ENCODE measurements at regions not wholly inside any gene's neighbourhood (a gene's known extent, or its start where the extent isn't known, plus 50 kb on each side); places are given as distances from the start of the nearest gene placed in this dataset.

GRCh38 chr6:14945461-14946185 lies 300.2 kb upstream of the JARID2 start:
- Mint-ChIP-seq H3K27me3 (ENCODE audit: low read depth) (no peaks in the 10 kb centered on the region), H3K9me3 (no peaks in the 10 kb centered on the region), H3K4me1 (ENCODE audit: low read depth) (peaks cover 11% of the 10 kb centered on the region), H3K4me3 (no peak overlapping the region), H3K27ac (no peak overlapping the region), H3K36me3 (ENCODE audit: insufficient read depth in 2 of 2) (peaks cover 0 to 3% of the 10 kb centered on the region in 2 donors)
- DNase-seq, result no peak
- ATAC-seq (replicated peaks in 1 of 2), result no peak

GRCh38 chr6:14946753-14947152 lies 299.1 kb upstream of the JARID2 start:
- DNase-seq (no peak), ATAC-seq (replicated peaks in 1 of 2) (no peak)
- Mint-ChIP-seq H3K36me3 (ENCODE audit: insufficient read depth in 2 of 2) (peaks cover 0 to 3% of the 10 kb centered on the region in 2 donors), H3K27ac (no peak overlapping the region), H3K9me3 (no peaks in the 10 kb centered on the region), H3K4me3 (no peak overlapping the region), H3K4me1 (ENCODE audit: low read depth) (peaks cover 11% of the 10 kb centered on the region), H3K27me3 (ENCODE audit: low read depth) (no peaks in the 10 kb centered on the region)

- DNase-seq (no peak), ATAC-seq (replicated peaks in 1 of 2) (no peak)
- H3K9me3 Mint-ChIP-seq, result no peaks in the 10 kb centered on the region
- H3K36me3 Mint-ChIP-seq (ENCODE audit: insufficient read depth in 2 of 2), result peaks cover under 1 to 2% of the 10 kb centered on the region in 2 donors
- no peaks in the 10 kb centered on the region for H3K27me3 Mint-ChIP-seq (ENCODE audit: low read depth)
- no peak overlapping the region for H3K27ac Mint-ChIP-seq
- no peak overlapping the region for H3K4me3 Mint-ChIP-seq
- peaks cover 10% of the 10 kb centered on the region for H3K4me1 Mint-ChIP-seq (ENCODE audit: low read depth)
These were observed 297.2 kb upstream of the JARID2 start for GRCh38 chr6:14948586-14949245.

- no peak overlapping the region for H3K4me3 Mint-ChIP-seq
- DNase-seq (no peak), ATAC-seq (replicated peaks in 1 of 2) (no peak)
- H3K27me3 Mint-ChIP-seq (ENCODE audit: low read depth), result no peaks in the 10 kb centered on the region
- H3K9me3 Mint-ChIP-seq, result peaks cover 3 to 4% of the 10 kb centered on the region in 2 donors
- peaks cover 4 to 5% of the 10 kb centered on the region in 2 donors for H3K36me3 Mint-ChIP-seq (ENCODE audit: insufficient read depth in 2 of 2)
- H3K27ac Mint-ChIP-seq, result no peak overlapping the region
- H3K4me1 Mint-ChIP-seq (ENCODE audit: low read depth), result peaks cover 7% of the 10 kb centered on the region
These were observed 295.5 kb upstream of the JARID2 start for GRCh38 chr6:14950103-14950969.

GRCh38 chr6:14950970-14951276 lies 294.9 kb upstream of the JARID2 start:
- ATAC-seq (replicated peaks in 1 of 2), result no peak
- no peak for DNase-seq
- no peak overlapping the region for H3K4me3 Mint-ChIP-seq
- H3K36me3 Mint-ChIP-seq (ENCODE audit: insufficient read depth in 2 of 2), result peaks cover 4 to 5% of the 10 kb centered on the region in 2 donors
- H3K4me1 Mint-ChIP-seq (ENCODE audit: low read depth), result peaks cover 3% of the 10 kb centered on the region
- no peak overlapping the region for H3K27ac Mint-ChIP-seq
- no peaks in the 10 kb centered on the region for H3K27me3 Mint-ChIP-seq (ENCODE audit: low read depth)
- H3K9me3 Mint-ChIP-seq, result peaks cover 3 to 4% of the 10 kb centered on the region in 2 donors

- Mint-ChIP-seq H3K4me3 (no peak overlapping the region), H3K27me3 (ENCODE audit: low read depth) (no peaks in the 10 kb centered on the region), H3K27ac (no peak overlapping the region), H3K36me3 (ENCODE audit: insufficient read depth in 2 of 2) (peaks cover 6 to 9% of the 10 kb centered on the region in 2 donors), H3K4me1 (ENCODE audit: low read depth) (no peaks in the 10 kb centered on the region), H3K9me3 (peaks cover 3 to 4% of the 10 kb centered on the region in 2 donors)
- DNase-seq, result no peak
- no peak for ATAC-seq (replicated peaks in 1 of 2)
These were observed 294.2 kb upstream of the JARID2 start for GRCh38 chr6:14951704-14952103.

GRCh38 chr6:14953836-14954235 lies 292.0 kb upstream of the JARID2 start:
- Mint-ChIP-seq H3K36me3 (ENCODE audit: insufficient read depth in 2 of 2) (peaks cover 6 to 9% of the 10 kb centered on the region in 2 donors), H3K27me3 (ENCODE audit: low read depth) (no peaks in the 10 kb centered on the region), H3K4me1 (ENCODE audit: low read depth) (no peaks in the 10 kb centered on the region), H3K27ac (no peak overlapping the region), H3K4me3 (no peak overlapping the region), H3K9me3 (peaks cover 3 to 4% of the 10 kb centered on the region in 2 donors)
- no peak for ATAC-seq (replicated peaks in 1 of 2)
- no peak for DNase-seq

- no peak for DNase-seq
- no peak overlapping the region for H3K27ac Mint-ChIP-seq
- ATAC-seq (replicated peaks in 1 of 2), result no peak
- no peak overlapping the region for H3K4me3 Mint-ChIP-seq
- H3K36me3 Mint-ChIP-seq (ENCODE audit: insufficient read depth in 2 of 2), result peaks cover 6 to 9% of the 10 kb centered on the region in 2 donors
- H3K4me1 Mint-ChIP-seq (ENCODE audit: low read depth), result no peaks in the 10 kb centered on the region
- H3K27me3 Mint-ChIP-seq (ENCODE audit: low read depth), result no peaks in the 10 kb centered on the region
- peaks cover 3 to 4% of the 10 kb centered on the region in 2 donors for H3K9me3 Mint-ChIP-seq
These were observed 288.4 kb upstream of the JARID2 start for GRCh38 chr6:14957355-14958059.

- Mint-ChIP-seq H3K9me3 (peaks cover 3 to 4% of the 10 kb centered on the region in 2 donors), H3K27me3 (ENCODE audit: low read depth) (no peaks in the 10 kb centered on the region), H3K4me1 (ENCODE audit: low read depth) (no peaks in the 10 kb centered on the region)
These were observed 286.5 kb upstream of the JARID2 start for GRCh38 chr6:14959324-14959885.

GRCh38 chr6:14964556-14965270 lies 281.2 kb upstream of the JARID2 start:
- DNase-seq, result no peak
- no peak overlapping the region for H3K27ac Mint-ChIP-seq
- peaks cover 0 to 2% of the 10 kb centered on the region in 2 donors for H3K9me3 Mint-ChIP-seq

More at GRCh38 chr6:14959324-14959885, 286.5 kb upstream of the JARID2 start:
- ATAC-seq (replicated peaks in 1 of 2) (no peak), DNase-seq (no peak)
- Mint-ChIP-seq H3K4me3 (no peak overlapping the region), H3K27ac (no peak overlapping the region), H3K36me3 (ENCODE audit: insufficient read depth in 2 of 2) (peaks cover 6 to 7% of the 10 kb centered on the region in 2 donors)

GRCh38 chr6:14965424-14966075 lies 280.3 kb upstream of the JARID2 start:
- Mint-ChIP-seq H3K4me3 (no peak overlapping the region), H3K36me3 (ENCODE audit: insufficient read depth in 2 of 2) (peaks cover 0 to 3% of the 10 kb centered on the region in 2 donors), H3K27ac (no peak overlapping the region), H3K27me3 (ENCODE audit: low read depth) (no peaks in the 10 kb centered on the region), H3K4me1 (ENCODE audit: low read depth) (no peaks in the 10 kb centered on the region), H3K9me3 (peaks cover 0 to 2% of the 10 kb centered on the region in 2 donors)
- ATAC-seq (replicated peaks in 1 of 2), result no peak
- no peak for DNase-seq

More at GRCh38 chr6:14964556-14965270, 281.2 kb upstream of the JARID2 start:
- no peak overlapping the region for H3K4me3 Mint-ChIP-seq
- H3K27me3 Mint-ChIP-seq (ENCODE audit: low read depth), result no peaks in the 10 kb centered on the region
- no peak for ATAC-seq (replicated peaks in 1 of 2)
- peaks cover 0 to 3% of the 10 kb centered on the region in 2 donors for H3K36me3 Mint-ChIP-seq (ENCODE audit: insufficient read depth in 2 of 2)
- no peaks in the 10 kb centered on the region for H3K4me1 Mint-ChIP-seq (ENCODE audit: low read depth)

Data from activated T-cell treated with anti-CD3 and anti-CD28 coated beads, Interleukin-2, amount 50 U/mL, for 72 hours (primary cell).